ENCODE measurements at regions not wholly inside any gene's neighbourhood (a gene's known extent, or its start where the extent isn't known, plus 50 kb on each side); places are given as distances from the start of the nearest gene placed in this dataset.

GRCh38 chr1:166789286-166789685 lies 50.0 kb upstream of the POGK start:
- DNase-seq (no peak), ATAC-seq (replicated peaks) (no peak)
- Mint-ChIP-seq H3K4me3 (no peak overlapping the region), H3K36me3 (no peaks in the 10 kb centered on the region), H3K27me3 (peaks cover 23 to 40% of the 10 kb centered on the region in 2 donors), H3K9me3 (peaks cover 0 to 2% of the 10 kb centered on the region in 2 donors), H3K4me1 (no peaks in the 10 kb centered on the region), H3K27ac (no peak overlapping the region)

Data from stimulated activated naive B cell treated with anti-CD40 and anti-IgM and Interleukin-4, amounts not matched to agents 10 μg/mL and 1 μg/mL and 100 μg/mL, for 72 hours (primary cell).